GM12878 (cell line): ENCODE measurements at regions not wholly inside any gene's neighbourhood (a gene's known extent, or its start where the extent isn't known, plus 50 kb on each side); places are given as distances from the start of the nearest gene placed in this dataset.

Source experiments
- ATAC-seq: fragments of 200-7000 bp; cut with Tn5 transposase; 3 replicates; pipeline ENCODE4 v1.9.1; 2020; ENCODE audit warnings: mild to moderate bottlenecking, moderate library complexity
- BruUV-seq: library from RNA; stranded (reverse); fragments of 400-500 nt; replicated peaks from 2 replicates; lab custom pipeline; 2021; lab: Mats Ljungman, UMichigan
- CTCF ChIA-PET: fragments of 300-600 bp; sonication (Branson Sonifier 250); formaldehyde crosslinking; extraction: SDS; loops from one replicate; lab custom pipeline; 2021; ENCODE audit warnings: inconsistent platforms; lab: Yijun Ruan, JAX
- POLR2A ChIA-PET: fragments of 350-600 bp; formaldehyde crosslinking; extraction: SDS; loops from one replicate; lab custom pipeline; 2021; ENCODE audit warnings: inconsistent platforms; lab: Charles Lee
- RAD21 ChIA-PET: fragments of 300-600 bp; sonication (Branson Sonifier 250); formaldehyde crosslinking; loops from one replicate; lab custom pipeline; 2023; ENCODE audit warnings: antibody characterized with exemption; ENCODE audit not compliant: unreplicated experiment; lab: Charles Lee
- SMC1A ChIA-PET: fragments of 300-600 bp; sonication (Branson Sonifier 250); formaldehyde crosslinking; loops from one replicate; lab custom pipeline; 2023; ENCODE audit not compliant: unreplicated experiment, uncharacterized antibody; lab: Charles Lee
- DNase-seq: peaks from one replicate; pipeline ENCODE4 v3.0.0-alpha.2; 2011; ENCODE audit warnings: low read depth, low spot score
- FAIRE-seq: peaks from 3 replicates; lab custom pipeline; 2011; peaks lifted over from hg19 to GRCh38; lab: Jason Lieb, UNC
- H2AFZ ChIP-seq: 2 replicates; pipeline ENCODE4 v1.6.0; 2011; ENCODE audit warnings: low read depth, low read length, control low read depth; ENCODE audit not compliant: control insufficient read depth
- H3K27ac ChIP-seq: 2 replicates; pipeline ENCODE4 v1.5.1; 2011; ENCODE audit warnings: control low read depth; ENCODE audit not compliant: control insufficient read depth, insufficient read depth
- H3K27me3 ChIP-seq, 2 experiments: replicated peaks in 1 of 2; 2 replicates each; pipeline versions ENCODE4 v1.6.0 to v1.6.1; 2011; ENCODE audit warnings: low read length in 1 of 2; ENCODE audit not compliant: control insufficient read depth in 2 of 2, insufficient read depth in 2 of 2
- H3K36me3 ChIP-seq, 2 experiments: 2 replicates each; pipeline ENCODE4 v1.5.1; 2011; ENCODE audit warnings: low read length in 1 of 2; ENCODE audit not compliant: control insufficient read depth in 2 of 2, insufficient read depth in 2 of 2
- H3K4me1 ChIP-seq: 2 replicates; pipeline ENCODE4 v1.6.1; 2011; ENCODE audit warnings: mild to moderate bottlenecking, low read length, moderate library complexity, mixed read lengths; ENCODE audit not compliant: control insufficient read depth, insufficient read depth
- H3K4me2 ChIP-seq: 2 replicates; pipeline ENCODE4 v1.6.0; 2011; ENCODE audit warnings: control low read depth; ENCODE audit not compliant: control insufficient read depth, insufficient read depth
- H3K4me3 ChIP-seq: fragments of 200-600 bp; sonication (generic); 2 replicates; pipeline ENCODE4 v1.5.1; 2016
- H3K79me2 ChIP-seq: 2 replicates; pipeline ENCODE4 v1.6.0; 2011; ENCODE audit warnings: low read length; ENCODE audit not compliant: control insufficient read depth, insufficient read depth
- H3K9ac ChIP-seq: 2 replicates; pipeline ENCODE4 v1.8.0; 2011; ENCODE audit warnings: low read length, control low read depth, mixed read lengths; ENCODE audit not compliant: control insufficient read depth, insufficient read depth
- H3K9me3 ChIP-seq: replicated peaks from 3 replicates; pipeline ENCODE4 v1.5.1; 2011; ENCODE audit warnings: mild to moderate bottlenecking, low read length; ENCODE audit not compliant: control insufficient read depth, insufficient read depth
- H4K20me1 ChIP-seq: 2 replicates; pipeline ENCODE4 v1.6.0; 2011; ENCODE audit not compliant: control insufficient read depth, insufficient read depth
- ATF3 ChIP-seq: IDR thresholded peaks from 2 replicates; pipeline ENCODE4 v1.6.1; 2011; ENCODE audit warnings: low read depth, mild to moderate bottlenecking, low read length, moderate library complexity, borderline replicate concordance; ENCODE audit errors: extremely low read depth
- CHD4 ChIP-seq: fragments of 200-600 bp; sonication (generic); IDR thresholded peaks from 2 replicates; pipeline ENCODE4 v1.6.1; 2016; ENCODE audit warnings: mild to moderate bottlenecking
- CTCF ChIP-seq, 3 experiments: IDR thresholded peaks in 2 of 3; conservative IDR thresholded peaks in 1 of 3; 2 replicates each; pipeline ENCODE4 v1.5.1; 2011; ENCODE audit warnings: low read depth in 3 of 3, low read length in 3 of 3, mild to moderate bottlenecking in 3 of 3, control low read depth in 2 of 3, moderate library complexity in 2 of 3, inconsistent platforms in 1 of 3, mixed read lengths in 1 of 3; ENCODE audit not compliant: control insufficient read depth in 2 of 3, insufficient read depth in 1 of 3; ENCODE audit errors: extremely low read depth in 1 of 3
- FOXK2 ChIP-seq: fragments of 450-650 bp; IDR thresholded peaks from 2 replicates; pipeline ENCODE4 v1.6.1; 2017; ENCODE audit warnings: mild to moderate bottlenecking, moderate library complexity
- GATAD2B ChIP-seq: fragments of 450-650 bp; conservative IDR thresholded peaks from 2 replicates; pipeline ENCODE4 v1.6.1; 2017; ENCODE audit warnings: low read depth, mild to moderate bottlenecking, moderate library complexity
- HDAC6 ChIP-seq: fragments of 200-600 bp; sonication (generic); IDR thresholded peaks from one replicate; pipeline ENCODE4 v1.8.0; 2017; ENCODE audit warnings: antibody characterized with exemption; ENCODE audit not compliant: unreplicated experiment
- NR2C1 ChIP-seq: fragments of 450-650 bp; IDR thresholded peaks from 2 replicates; pipeline ENCODE4 v1.6.1; 2017; ENCODE audit warnings: antibody characterized with exemption, mild to moderate bottlenecking, moderate library complexity
- TAF1 ChIP-seq: IDR thresholded peaks from 2 replicates; pipeline ENCODE4 v1.6.1; 2011; ENCODE audit warnings: mild to moderate bottlenecking, low read depth, low read length, borderline replicate concordance
- TCF3 ChIP-seq: IDR thresholded peaks from 2 replicates; pipeline ENCODE4 v1.6.1; 2012; ENCODE audit warnings: low read depth, mild to moderate bottlenecking, low read length, borderline replicate concordance; ENCODE audit not compliant: insufficient read depth
- USF2 ChIP-seq: IDR thresholded peaks from 2 replicates; pipeline ENCODE4 v1.6.1; 2011; ENCODE audit warnings: low read depth, low read length, improper control_type of control experiment, borderline replicate concordance
- ZBED1 ChIP-seq: IDR thresholded peaks from 2 replicates; pipeline ENCODE4 v1.6.1; 2016; ENCODE audit warnings: borderline replicate concordance
- WGBS: methylation state at CpG from one replicate; pipeline ENCODE4 v1.1.6; 2016; ENCODE audit warnings: low lambda C conversion rate; ENCODE audit not compliant: insufficient replicate concordance, insufficient coverage; ENCODE audit errors: missing lambda C conversion rate; 5-methylcytosine and 5-hydroxymethylcytosine counted together
- in situ Hi-C: fragments of 300-500 bp; cut with MboI; formaldehyde crosslinking; loops from 9 replicates; pipeline ENCODE4 v1.14.3; 2018; ENCODE audit warnings: mixed read lengths
- intact Hi-C: fragments of 100-400 bp; cut with micrococcal nuclease; formaldehyde crosslinking; loops from one replicate; pipeline ENCODE4 v1.14.2; 2022; ENCODE audit not compliant: unreplicated experiment

- CTCF ChIA-PET, result no interaction called here
- DNase-seq, result no peak
- TF ChIP-seq GATAD2B, result no peak
- TF ChIP-seq CHD4, result no peak
- no peak for TF ChIP-seq TAF1
- TF ChIP-seq FOXK2, result no peak
- TF ChIP-seq CTCF (IDR thresholded peaks at IDR 0.05 in 2 of 3, conservative IDR thresholded peaks at IDR 0.05 in 1 of 3; ENCODE audit: control insufficient read depth in 2 of 3, extremely low read depth in 1 of 3, insufficient read depth in 1 of 3, low read depth in 3 of 3, low read length in 3 of 3), result no peak
- TF ChIP-seq USF2, result no peak
- TF ChIP-seq NR2C1, result no peak
- no peak for TF ChIP-seq ZBED1
- no peak for TF ChIP-seq HDAC6
- no peak for TF ChIP-seq ATF3
- no peak for TF ChIP-seq TCF3
- Histone ChIP-seq H3K36me3 (no peaks in the 10 kb centered on the region), H2AFZ (no peak overlapping the region), H3K9me3 (no peaks in the 10 kb centered on the region), H3K4me2 (no peak overlapping the region), H3K27ac (no peak overlapping the region), H3K79me2 (no peaks in the 10 kb centered on the region), H4K20me1 (no peaks in the 10 kb centered on the region), H3K4me1 (no peaks in the 10 kb centered on the region), H3K4me3 (no peak overlapping the region), H3K9ac (no peak overlapping the region), H3K27me3 (no peaks in the 10 kb centered on the region)
- ATAC-seq, result no peak
- SMC1A ChIA-PET, result interaction anchor here (1.0 kb wide), 1 partner anchor 100 kb away, joined by 3 read pairs; no protein-coding TSS in a partner anchor
- RAD21 ChIA-PET, result no interaction called here
- 100% methylated on average over 1 of the region's 1 CpG for WGBS
- POLR2A ChIA-PET, result no interaction called here
- no TSS peak for BruUV-seq
- intact Hi-C loops, result no loop called here
- in situ Hi-C loops, result no loop called here
- no peak for FAIRE-seq
Observed at GRCh38 chr10:33047655-33048054, 89.6 kb upstream of the ITGB1 start.
